ENCODE measurements at regions not wholly inside any gene's neighbourhood (a gene's known extent, or its start where the extent isn't known, plus 50 kb on each side); places are given as distances from the start of the nearest gene placed in this dataset.

DNA sequence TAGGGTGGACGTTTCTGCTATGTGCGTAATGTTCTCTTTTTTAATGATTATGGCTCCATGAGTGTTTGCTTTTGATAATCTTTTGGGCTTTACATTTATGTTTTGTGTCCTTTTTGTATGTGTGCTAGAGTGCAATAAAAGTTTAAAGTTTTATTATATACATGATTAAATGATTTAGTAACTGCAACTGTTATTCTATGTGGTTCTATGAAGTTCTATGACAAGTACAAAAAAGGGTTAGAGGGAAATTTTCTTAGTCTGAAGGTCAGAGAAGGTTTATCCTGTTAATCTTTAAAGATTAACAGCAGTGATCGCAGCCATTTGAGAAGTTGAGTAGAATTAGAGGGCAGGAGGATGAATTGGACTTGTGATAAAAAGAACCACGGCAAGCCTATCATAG is 386.4 kb upstream of the CHRM3 start:
- TF ChIP-seq POLR2A (IDR thresholded peaks at IDR 0.05; ENCODE audit: low read depth, low read length) (no peak), POLR2AphosphoS5 (IDR thresholded peaks at IDR 0.05; ENCODE audit: low read depth, low read length) (no peak), TAF1 (IDR thresholded peaks at IDR 0.05; ENCODE audit: low read depth, low read length) (no peak), SPI1 (IDR thresholded peaks at IDR 0.05; ENCODE audit: low read depth, low read length) (no peak), PAX5 (IDR thresholded peaks at IDR 0.05; ENCODE audit: insufficient read depth, low read length, severe bottlenecking) (no peak), POU2F2 (IDR thresholded peaks at IDR 0.05; ENCODE audit: low read depth, low read length) (no peak)

Measured in GM12891 (cell line).